ENCODE measurements at regions not wholly inside any gene's neighbourhood (a gene's known extent, or its start where the extent isn't known, plus 50 kb on each side); places are given as distances from the start of the nearest gene placed in this dataset.

DNA sequence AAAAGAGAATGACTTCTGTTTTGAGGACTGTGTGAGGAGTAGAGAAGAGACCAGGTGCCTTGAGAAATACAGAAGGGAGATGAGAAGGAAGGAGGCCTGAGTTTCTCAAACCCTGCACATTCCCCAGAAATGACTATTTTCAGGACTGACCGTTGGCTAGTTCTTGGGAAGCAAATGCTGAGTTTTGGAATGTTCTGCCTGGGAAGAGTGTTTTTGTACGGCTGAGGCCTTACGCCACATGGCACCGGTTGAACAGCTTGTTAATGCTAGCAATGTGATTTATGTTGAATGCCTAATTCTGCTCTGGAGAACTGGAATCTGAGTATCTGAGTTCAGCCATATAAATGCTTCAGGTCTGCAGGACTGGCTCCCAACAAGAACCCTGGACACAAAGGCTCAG lies 152.7 kb upstream of the ADAMTS16 start:
- no peaks in the 10 kb centered on the region for H3K36me3 Mint-ChIP-seq
- H3K27me3 Mint-ChIP-seq = no peaks in the 10 kb centered on the region
- ATAC-seq (no peak), DNase-seq (no peak)
- H3K9me3 Mint-ChIP-seq (ENCODE audit: low read depth) = no peaks in the 10 kb centered on the region
- no peak overlapping the region for H3K27ac Mint-ChIP-seq
- CTCF ChIA-PET = no interaction called here
- H3K4me1 Mint-ChIP-seq = no peaks in the 10 kb centered on the region
- H3K4me3 Mint-ChIP-seq = no peak overlapping the region

DNA sequence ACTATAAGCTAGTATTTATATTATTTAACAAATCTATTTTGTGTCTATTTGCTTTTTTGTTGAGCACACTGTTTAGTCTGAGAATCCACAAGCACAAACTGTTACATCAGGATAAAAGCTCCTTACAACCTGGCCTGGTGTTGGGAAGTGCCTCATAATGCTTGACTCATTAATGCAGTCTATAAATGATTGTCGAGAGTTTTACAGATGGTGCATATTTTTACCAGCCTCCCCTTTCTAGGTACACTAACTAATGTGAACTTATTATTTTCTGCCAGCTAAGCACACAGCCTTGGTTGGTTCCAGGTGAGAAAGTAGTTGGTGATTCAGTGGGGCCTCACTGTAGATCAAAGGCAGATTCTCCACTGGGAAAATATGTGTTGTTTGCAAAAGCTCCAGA lies 151.0 kb upstream of the ADAMTS16 start:
- ATAC-seq = no peak
- Mint-ChIP-seq H3K36me3 (no peaks in the 10 kb centered on the region), H3K4me3 (no peak overlapping the region), H3K27ac (no peak overlapping the region), H3K4me1 (no peaks in the 10 kb centered on the region), H3K9me3 (ENCODE audit: low read depth) (no peaks in the 10 kb centered on the region), H3K27me3 (no peaks in the 10 kb centered on the region)
- CTCF ChIA-PET = no interaction called here
- no peak for DNase-seq

DNA sequence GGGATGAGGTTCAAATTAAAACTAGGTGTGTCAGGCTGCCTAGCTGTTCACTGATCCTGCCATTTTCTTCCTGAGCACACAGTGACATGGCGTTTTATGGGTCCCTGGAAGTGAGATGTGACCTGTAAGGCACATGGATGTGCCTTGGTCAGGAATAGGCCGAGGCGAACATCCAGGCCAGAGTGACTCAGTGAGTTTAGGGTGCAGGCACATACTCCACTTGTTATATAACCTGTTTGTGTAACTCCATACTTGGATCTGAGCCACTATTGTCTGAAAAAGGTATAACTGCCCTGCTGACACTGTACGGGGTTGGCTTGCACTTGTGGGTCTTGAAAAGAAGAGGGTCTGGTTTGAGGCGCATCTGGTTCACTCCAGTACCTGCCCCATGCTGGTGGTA lies 150.1 kb upstream of the ADAMTS16 start:
- CTCF ChIA-PET = no interaction called here
- ATAC-seq = no peak
- no peak overlapping the region for H3K4me3 Mint-ChIP-seq
- no peak for DNase-seq
- H3K27me3 Mint-ChIP-seq = no peaks in the 10 kb centered on the region
- H3K9me3 Mint-ChIP-seq (ENCODE audit: low read depth) = no peaks in the 10 kb centered on the region
- no peaks in the 10 kb centered on the region for H3K36me3 Mint-ChIP-seq
- H3K27ac Mint-ChIP-seq = no peak overlapping the region
- no peaks in the 10 kb centered on the region for H3K4me1 Mint-ChIP-seq

DNA sequence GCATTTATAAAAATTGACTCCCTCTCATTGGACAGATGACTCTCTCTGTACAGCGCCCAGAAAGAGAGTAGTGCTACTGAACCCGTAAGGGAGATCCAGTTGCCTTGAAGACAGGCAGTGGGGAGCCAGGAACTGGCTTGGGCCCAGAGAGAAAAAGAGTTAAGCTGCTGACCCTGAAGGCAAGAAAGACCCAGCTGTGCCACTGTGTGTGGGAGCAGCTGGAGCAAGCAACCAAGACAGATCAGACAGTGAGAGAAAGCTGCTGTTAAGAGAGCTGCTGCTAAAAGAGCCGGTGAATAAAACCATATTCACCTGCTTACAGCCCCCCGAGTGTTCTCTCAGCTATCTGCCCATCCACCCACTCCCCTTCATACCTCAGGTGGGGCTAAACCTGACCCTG lies 149.7 kb upstream of the ADAMTS16 start:
- ATAC-seq (no peak), DNase-seq (no peak)
- H3K27me3 Mint-ChIP-seq = no peaks in the 10 kb centered on the region
- H3K27ac Mint-ChIP-seq = no peak overlapping the region
- H3K4me1 Mint-ChIP-seq = no peaks in the 10 kb centered on the region
- H3K4me3 Mint-ChIP-seq = no peak overlapping the region
- CTCF ChIA-PET = no interaction called here
- no peaks in the 10 kb centered on the region for H3K9me3 Mint-ChIP-seq (ENCODE audit: low read depth)
- no peaks in the 10 kb centered on the region for H3K36me3 Mint-ChIP-seq

DNA sequence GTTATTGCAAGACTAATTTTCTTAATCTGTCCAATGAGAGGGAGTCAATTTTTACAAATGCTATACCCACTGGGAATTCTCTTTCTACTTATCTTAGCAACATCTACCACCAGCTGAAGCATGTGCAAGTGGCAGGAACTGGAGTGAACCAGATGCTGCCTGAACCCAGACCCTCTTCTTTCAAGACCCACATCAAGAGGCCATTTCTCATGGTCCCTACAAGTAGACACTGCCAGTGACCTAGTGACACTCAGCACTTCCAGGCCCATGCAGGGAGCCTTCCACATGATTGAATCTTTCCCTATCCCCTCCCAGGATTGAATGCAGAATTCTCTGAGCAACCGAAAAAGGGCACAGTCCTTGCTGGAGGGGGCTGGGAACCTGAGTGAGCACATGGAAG lies 148.2 kb upstream of the ADAMTS16 start:
- ATAC-seq = no peak
- Mint-ChIP-seq H3K4me3 (no peak overlapping the region), H3K4me1 (no peaks in the 10 kb centered on the region), H3K27me3 (no peaks in the 10 kb centered on the region), H3K27ac (no peak overlapping the region), H3K36me3 (no peaks in the 10 kb centered on the region), H3K9me3 (ENCODE audit: low read depth) (no peaks in the 10 kb centered on the region)
- CTCF ChIA-PET = no interaction called here
- DNase-seq = no peak

DNA sequence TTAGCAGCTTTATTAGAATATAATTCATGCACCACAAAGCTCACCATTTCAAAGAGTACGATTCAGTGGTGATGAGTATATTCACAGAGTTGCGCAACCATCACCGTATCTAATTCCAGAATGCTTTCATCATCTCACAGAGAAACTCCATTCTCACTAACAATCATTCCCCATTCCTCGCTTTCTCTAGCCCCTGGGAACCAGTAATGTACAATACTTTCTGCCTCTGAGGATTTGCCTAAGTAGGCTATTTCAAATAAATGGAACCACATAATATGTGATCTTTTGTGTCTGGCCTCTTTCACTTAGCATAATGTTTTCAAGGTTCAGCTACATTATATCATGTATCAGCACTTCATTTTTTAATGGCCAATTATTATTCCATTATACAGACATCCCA lies 145.1 kb upstream of the ADAMTS16 start:
- CTCF ChIA-PET = no interaction called here
- DNase-seq (no peak), ATAC-seq (no peak)
- Mint-ChIP-seq H3K4me3 (no peak overlapping the region), H3K27me3 (no peaks in the 10 kb centered on the region), H3K27ac (no peak overlapping the region), H3K9me3 (ENCODE audit: low read depth) (peaks cover under 1% of the 10 kb centered on the region), H3K36me3 (no peaks in the 10 kb centered on the region), H3K4me1 (no peaks in the 10 kb centered on the region)

DNA sequence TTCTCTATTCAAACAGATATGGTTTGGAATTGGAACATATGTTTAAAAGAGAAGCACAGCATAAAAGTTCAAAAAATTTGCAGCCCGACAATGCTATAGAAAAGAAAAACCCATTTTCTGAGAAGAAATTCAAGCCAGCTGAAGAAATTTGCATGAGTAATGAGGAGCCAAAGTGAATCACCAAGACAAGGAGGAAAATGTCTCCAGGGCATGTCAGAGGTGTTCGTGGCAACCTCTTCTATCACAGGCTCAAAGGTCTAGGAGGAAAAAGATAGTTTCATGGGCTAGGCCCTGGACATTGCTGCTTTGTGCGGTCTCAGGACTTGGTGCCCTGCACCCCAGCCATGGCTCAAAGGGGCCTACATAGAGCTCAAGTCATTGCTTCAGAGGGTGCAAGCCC lies 134.8 kb upstream of the ADAMTS16 start:
- Mint-ChIP-seq H3K27ac (no peak overlapping the region), H3K9me3 (ENCODE audit: low read depth) (peaks cover 3% of the 10 kb centered on the region), H3K4me3 (no peak overlapping the region), H3K4me1 (no peaks in the 10 kb centered on the region), H3K36me3 (no peaks in the 10 kb centered on the region), H3K27me3 (no peaks in the 10 kb centered on the region)
- CTCF ChIA-PET = no interaction called here
- DNase-seq = no peak
- ATAC-seq = no peak

DNA sequence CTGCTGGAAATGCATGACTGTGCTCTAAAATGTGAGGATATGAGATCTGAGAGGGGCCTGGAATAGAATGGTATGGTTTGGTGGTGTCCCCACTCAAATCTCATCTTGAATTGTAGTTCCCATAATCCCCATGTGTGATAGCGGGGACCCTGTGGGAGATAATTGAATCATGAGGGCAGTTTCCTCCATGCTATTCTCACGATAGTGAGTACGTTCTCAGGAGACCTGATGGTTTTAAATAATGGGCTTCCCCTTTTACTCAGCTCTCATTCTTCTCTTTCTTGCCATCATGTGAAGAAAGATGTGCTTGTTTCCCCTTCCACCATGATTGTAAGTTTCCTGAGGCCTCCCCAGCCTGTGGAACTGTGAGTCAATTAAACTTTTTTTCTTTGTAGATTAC lies 133.6 kb upstream of the ADAMTS16 start:
- no peak overlapping the region for H3K4me3 Mint-ChIP-seq
- CTCF ChIA-PET = no interaction called here
- H3K36me3 Mint-ChIP-seq = no peaks in the 10 kb centered on the region
- ATAC-seq (no peak), DNase-seq (no peak)
- no peak overlapping the region for H3K27ac Mint-ChIP-seq
- H3K9me3 Mint-ChIP-seq (ENCODE audit: low read depth) = peaks cover 8% of the 10 kb centered on the region
- no peaks in the 10 kb centered on the region for H3K27me3 Mint-ChIP-seq
- no peaks in the 10 kb centered on the region for H3K4me1 Mint-ChIP-seq

DNA sequence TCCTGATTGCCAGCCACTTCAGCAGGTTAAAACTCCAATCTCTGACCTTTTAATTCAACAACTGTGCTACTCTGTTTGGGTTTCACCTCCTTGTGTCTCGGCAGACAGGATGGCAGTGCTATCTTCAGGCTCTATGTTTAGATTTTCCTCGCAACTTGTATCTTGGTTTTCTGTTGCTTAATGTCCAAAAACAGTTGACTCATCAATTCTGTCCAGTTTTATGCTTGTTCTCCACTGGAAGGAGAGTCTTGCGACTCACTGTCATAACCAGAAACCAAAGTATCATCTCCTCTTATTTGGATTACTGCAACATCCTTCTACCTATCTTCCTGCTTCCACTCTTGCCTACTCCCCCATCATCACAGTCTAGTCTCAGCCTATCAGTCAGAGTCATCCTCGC lies 130.9 kb upstream of the ADAMTS16 start:
- no peak for ATAC-seq

DNA sequence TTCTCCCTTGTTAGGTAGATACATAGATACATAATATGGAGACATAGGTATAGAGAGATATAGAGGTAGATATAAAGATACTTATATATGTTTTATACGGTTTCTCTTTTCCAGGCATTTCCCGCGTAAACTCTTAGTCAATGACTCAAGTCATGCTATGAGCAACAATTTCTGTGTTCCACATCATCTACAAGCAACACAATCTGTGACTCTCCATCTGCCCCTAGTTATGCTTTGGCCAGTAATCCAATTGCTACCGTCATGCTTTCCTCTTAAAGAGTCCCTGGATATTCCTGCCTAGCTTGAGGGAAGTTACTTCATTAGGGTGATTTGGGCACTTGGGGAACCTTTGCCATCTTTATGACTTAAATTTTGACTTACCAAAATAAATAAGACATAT lies 129.0 kb upstream of the ADAMTS16 start:
- CTCF ChIA-PET = no interaction called here
- Mint-ChIP-seq H3K27ac (no peak overlapping the region), H3K27me3 (no peaks in the 10 kb centered on the region), H3K9me3 (ENCODE audit: low read depth) (peaks cover 8% of the 10 kb centered on the region), H3K36me3 (no peaks in the 10 kb centered on the region), H3K4me3 (no peak overlapping the region), H3K4me1 (no peaks in the 10 kb centered on the region)
- no peak for ATAC-seq
- no peak for DNase-seq

More for the DNA sequence above, 130.9 kb upstream of the ADAMTS16 start:
- H3K36me3 Mint-ChIP-seq = no peaks in the 10 kb centered on the region
- no peak for DNase-seq
- H3K4me1 Mint-ChIP-seq = no peaks in the 10 kb centered on the region
- no peaks in the 10 kb centered on the region for H3K27me3 Mint-ChIP-seq
- no peak overlapping the region for H3K27ac Mint-ChIP-seq
- CTCF ChIA-PET = no interaction called here
- peaks cover 8% of the 10 kb centered on the region for H3K9me3 Mint-ChIP-seq (ENCODE audit: low read depth)
- H3K4me3 Mint-ChIP-seq = no peak overlapping the region

DNA sequence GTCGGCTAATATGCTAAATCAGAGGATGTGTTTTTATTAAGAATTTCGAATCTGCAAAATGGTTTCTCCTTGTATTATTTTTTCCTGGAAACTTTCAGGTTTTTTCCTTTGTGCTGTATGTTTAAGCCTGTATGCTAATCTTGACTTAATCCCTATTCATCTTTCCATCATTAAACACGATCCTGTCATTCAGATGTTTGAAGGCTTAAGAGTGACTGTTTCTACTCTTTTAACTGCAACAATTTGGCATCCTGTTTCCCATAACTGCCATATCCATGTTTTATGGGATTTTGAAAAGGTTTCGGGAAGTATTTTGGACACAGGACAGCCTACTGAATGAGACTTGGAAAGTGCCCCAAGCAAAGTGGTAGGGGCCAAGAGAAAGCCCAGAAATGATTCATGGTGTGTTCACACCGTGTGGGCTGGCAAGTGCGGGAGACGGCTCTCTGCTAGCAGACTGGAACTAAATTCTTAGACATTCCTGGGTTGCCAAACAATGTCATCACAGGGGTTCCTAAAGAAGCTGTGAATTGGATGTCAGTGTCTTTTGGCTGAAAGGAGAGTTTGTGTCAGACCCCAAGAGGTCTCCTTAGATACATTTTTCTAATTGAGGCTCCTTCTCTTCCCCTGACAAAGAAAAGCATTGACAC lies 125.4 kb upstream of the ADAMTS16 start:
- Mint-ChIP-seq H3K27ac (no peak overlapping the region), H3K4me3 (no peak overlapping the region), H3K36me3 (no peaks in the 10 kb centered on the region), H3K9me3 (ENCODE audit: low read depth) (peaks cover 6% of the 10 kb centered on the region), H3K4me1 (no peaks in the 10 kb centered on the region), H3K27me3 (no peaks in the 10 kb centered on the region)
- CTCF ChIA-PET = no interaction called here
- no peak for ATAC-seq
- no peak for DNase-seq

DNA sequence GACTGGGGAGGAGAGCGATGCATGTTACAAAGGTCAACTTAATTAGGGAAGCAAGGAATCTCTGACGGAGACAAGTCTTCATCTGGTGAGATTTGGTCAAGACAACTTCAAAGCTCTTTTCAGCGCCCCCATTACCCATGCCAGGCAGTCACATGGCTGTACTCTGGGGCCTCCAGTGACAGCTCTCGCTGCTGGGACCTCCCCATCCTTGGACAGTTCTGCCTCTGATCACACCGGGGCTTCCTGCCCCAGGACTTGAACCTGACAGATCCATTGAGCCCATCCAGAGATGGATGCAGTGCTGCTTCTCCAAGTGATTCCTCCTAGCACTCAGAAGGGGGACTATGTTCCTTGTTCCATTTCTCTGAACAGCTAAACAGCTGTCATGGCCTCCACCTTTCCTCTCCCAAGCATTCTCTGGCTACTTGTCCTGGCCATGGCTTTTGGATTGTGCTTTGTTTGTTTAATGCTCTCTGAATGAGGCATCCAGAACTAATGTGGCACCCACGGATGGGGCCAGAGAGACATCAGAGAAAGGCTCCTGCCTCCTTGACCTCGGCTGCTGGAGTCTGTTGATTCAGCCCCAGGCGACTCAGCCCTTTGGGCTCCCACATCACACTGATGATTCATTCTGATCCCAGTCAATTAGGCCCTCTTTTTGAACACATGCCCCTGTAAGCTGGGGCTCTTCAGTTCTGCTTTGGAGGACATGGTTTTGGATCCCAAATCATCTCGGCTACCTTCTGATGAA lies 122.1 kb upstream of the ADAMTS16 start:
- Mint-ChIP-seq H3K9me3 (ENCODE audit: low read depth) (peaks cover 2% of the 10 kb centered on the region), H3K36me3 (no peaks in the 10 kb centered on the region), H3K27ac (no peak overlapping the region), H3K4me3 (no peak overlapping the region), H3K4me1 (no peaks in the 10 kb centered on the region), H3K27me3 (no peaks in the 10 kb centered on the region)
- DNase-seq (no peak), ATAC-seq (no peak)
- CTCF ChIA-PET = no interaction called here

DNA sequence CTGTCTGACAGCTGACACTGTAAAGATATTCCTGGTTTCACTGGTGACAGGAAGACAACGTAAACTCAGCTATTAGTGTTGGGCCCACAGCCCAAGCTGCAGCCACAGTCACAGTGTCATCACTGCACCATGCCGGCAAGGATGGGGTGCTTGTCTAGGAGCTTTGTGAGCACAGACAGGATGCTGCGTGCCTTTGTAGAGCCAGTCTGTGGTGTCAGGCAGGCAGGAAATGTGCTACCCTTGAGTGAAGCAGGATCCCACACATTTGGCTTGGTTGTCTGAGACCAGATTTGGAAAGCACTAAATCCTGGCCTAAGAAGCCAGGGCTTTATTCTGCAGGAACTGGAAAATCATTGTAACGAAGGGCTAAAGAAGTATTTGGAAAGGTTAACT lies 121.6 kb upstream of the ADAMTS16 start:
- DNase-seq (no peak), ATAC-seq (no peak)
- Mint-ChIP-seq H3K4me3 (no peak overlapping the region), H3K9me3 (ENCODE audit: low read depth) (peaks cover 2% of the 10 kb centered on the region), H3K27me3 (no peaks in the 10 kb centered on the region), H3K36me3 (no peaks in the 10 kb centered on the region), H3K4me1 (no peaks in the 10 kb centered on the region), H3K27ac (no peak overlapping the region)
- CTCF ChIA-PET = no interaction called here

DNA sequence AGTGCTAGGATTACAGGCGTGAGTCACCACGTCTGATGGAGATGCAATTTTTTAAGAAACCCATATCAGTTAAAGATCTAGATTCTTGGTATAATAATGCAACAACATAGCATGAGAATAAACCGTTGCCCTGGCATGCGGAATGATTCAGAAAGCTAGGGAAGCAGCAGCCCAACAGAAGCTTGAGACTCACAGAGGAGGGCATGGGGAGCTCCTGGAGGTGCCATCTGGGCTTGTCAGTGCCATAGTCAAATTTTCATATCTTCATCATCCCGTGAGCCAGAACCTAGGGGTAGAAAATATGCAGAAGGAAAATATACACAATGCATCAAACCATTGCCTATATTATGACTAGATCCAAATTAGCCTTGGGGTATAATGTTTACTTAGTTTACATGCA lies 118.7 kb upstream of the ADAMTS16 start:
- Mint-ChIP-seq H3K9me3 (ENCODE audit: low read depth) (peaks cover 8% of the 10 kb centered on the region), H3K36me3 (peaks cover 2% of the 10 kb centered on the region), H3K4me3 (no peak overlapping the region), H3K27ac (no peak overlapping the region), H3K27me3 (no peaks in the 10 kb centered on the region), H3K4me1 (peaks cover 5% of the 10 kb centered on the region)
- ATAC-seq = no peak
- DNase-seq = no peak
- CTCF ChIA-PET = no interaction called here

Data from activated CD8-positive, alpha-beta memory T cell treated with anti-CD3 and anti-CD28 coated beads, Interleukin-2, amount 10 ng/mL, durations not matched to agents 7 days and 5 days (primary cell).